H1 (cell line): ENCODE measurements at regions not wholly inside any gene's neighbourhood (a gene's known extent, or its start where the extent isn't known, plus 50 kb on each side); places are given as distances from the start of the nearest gene placed in this dataset.

Experiments
- CTCF ChIA-PET: fragments of 300-600 bp; sonication (Branson Sonifier 250); formaldehyde crosslinking; loops from one replicate; lab custom pipeline; 2021; ENCODE audit not compliant: partially characterized antibody; lab: Charles Lee
- POLR2A ChIA-PET: fragments of 300-600 bp; sonication (Branson Sonifier 250); formaldehyde crosslinking; loops from one replicate; lab custom pipeline; 2021; ENCODE audit warnings: inconsistent platforms; ENCODE audit not compliant: partially characterized antibody; lab: Charles Lee
- DNase-seq, 2 experiments: peaks; one replicate each; pipeline versions ENCODE4 v3.0.0 to v3.0.0-alpha.2; 2010 to 2022; ENCODE audit warnings: low spot score in 2 of 2, low read depth in 1 of 2, mixed read lengths in 1 of 2
- FAIRE-seq: peaks from 2 replicates; lab custom pipeline; 2011; peaks lifted over from hg19 to GRCh38; lab: Jason Lieb, UNC
- H2AFZ ChIP-seq: 2 replicates; pipeline ENCODE4 v1.8.1; 2012; ENCODE audit warnings: low read length, inconsistent platforms
- H2AK5ac ChIP-seq: 2 replicates; pipeline ENCODE4 v1.6.1; 2013; ENCODE audit warnings: low read depth, low read length
- H2BK120ac ChIP-seq: replicated peaks from 2 replicates; pipeline ENCODE3; 2013; ENCODE audit warnings: low read depth, low read length, inconsistent platforms
- H2BK12ac ChIP-seq: 2 replicates; pipeline ENCODE4 v1.6.1; 2013; ENCODE audit warnings: low read depth, low read length
- H2BK15ac ChIP-seq: 2 replicates; pipeline ENCODE4 v1.6.1; 2013; ENCODE audit warnings: low read length
- H2BK20ac ChIP-seq: 2 replicates; pipeline ENCODE4 v1.6.1; 2013; ENCODE audit warnings: low read length
- H2BK5ac ChIP-seq: 2 replicates; pipeline ENCODE4 v1.6.1; 2013; ENCODE audit warnings: low read depth, low read length
- H3K14ac ChIP-seq: 2 replicates; pipeline ENCODE4 v1.6.1; 2013; ENCODE audit warnings: inconsistent platforms; ENCODE audit not compliant: insufficient read length
- H3K18ac ChIP-seq: 2 replicates; pipeline ENCODE4 v1.6.1; 2013; ENCODE audit warnings: low read length; ENCODE audit errors: extremely low read depth
- H3K23ac ChIP-seq: 2 replicates; pipeline ENCODE4 v1.6.1; 2013; ENCODE audit warnings: inconsistent platforms; ENCODE audit not compliant: insufficient read length
- H3K23me2 ChIP-seq: 2 replicates; pipeline ENCODE4 v1.6.1; 2013; ENCODE audit warnings: low read depth, low read length
- H3K27ac ChIP-seq: 2 replicates; pipeline ENCODE4 v1.6.1; 2011; ENCODE audit warnings: low read depth, low read length, inconsistent platforms
- H3K27me3 ChIP-seq, 4 experiments: replicated peaks in 1 of 4; 1 replicate in 1 of 4; 2 replicates in 3 of 4; pipeline versions ENCODE4 v1.6.1 to v1.8.1; 2011 to 2013; ENCODE audit warnings: low read length in 3 of 4, mild to moderate bottlenecking in 3 of 4, inconsistent platforms in 2 of 4, mixed read lengths in 2 of 4, moderate library complexity in 1 of 4; ENCODE audit not compliant: control insufficient read depth in 3 of 4, insufficient read depth in 3 of 4; ENCODE audit errors: extremely low read depth in 1 of 4
- H3K36me3 ChIP-seq, 4 experiments: 2 replicates each; pipeline versions ENCODE4 v1.6.1 to v1.8.1; 2011 to 2013; ENCODE audit warnings: mild to moderate bottlenecking in 4 of 4, low read length in 3 of 4, moderate library complexity in 2 of 4, control low read depth in 1 of 4, inconsistent platforms in 1 of 4; ENCODE audit not compliant: insufficient read depth in 4 of 4, control insufficient read depth in 2 of 4
- H3K4ac ChIP-seq: replicated peaks from 2 replicates; pipeline ENCODE3; 2013; ENCODE audit warnings: low read length, low read depth, mixed read lengths, inconsistent platforms; ENCODE audit not compliant: insufficient read length
- H3K4me1 ChIP-seq, 4 experiments: replicated peaks in 1 of 4; 1 replicate in 1 of 4; 2 replicates in 3 of 4; pipeline versions ENCODE4 v1.6.1 to v1.8.1; 2011 to 2013; ENCODE audit warnings: low read length in 3 of 4, inconsistent platforms in 2 of 4, mixed read lengths in 1 of 4; ENCODE audit not compliant: insufficient read depth in 4 of 4, control insufficient read depth in 3 of 4
- H3K4me2 ChIP-seq, 2 experiments: 2 replicates each; pipeline versions ENCODE4 v1.6.1 to v1.8.1; 2011 to 2013; ENCODE audit warnings: low read depth in 2 of 2, low read length in 2 of 2, control low read depth in 1 of 2, inconsistent platforms in 1 of 2, mild to moderate bottlenecking in 1 of 2; ENCODE audit not compliant: insufficient read depth in 1 of 2
- H3K4me3 ChIP-seq, 4 experiments: fragments of 200-600, 300-600 bp in 1 of 4; sonication (generic), shearing (Covaris generic), sonication (Bioruptor Twin) in 1 of 4; 2 replicates each; pipeline versions ENCODE4 v1.5.1 to v1.8.1; 2011 to 2016; ENCODE audit warnings: low read length in 4 of 4, low read depth in 3 of 4, control low read depth in 2 of 4, inconsistent platforms in 2 of 4, mild to moderate bottlenecking in 2 of 4, mixed read lengths in 1 of 4, moderate library complexity in 1 of 4; ENCODE audit not compliant: insufficient read depth in 2 of 4; ENCODE audit errors: extremely low read depth in 1 of 4
- H3K56ac ChIP-seq: replicated peaks from 2 replicates; pipeline ENCODE3; 2013; ENCODE audit warnings: low read depth, mild to moderate bottlenecking, mixed read lengths, low read length, inconsistent platforms; ENCODE audit not compliant: insufficient read length
- H3K79me1 ChIP-seq: 2 replicates; pipeline ENCODE4 v1.6.1; 2013; ENCODE audit warnings: low read depth, low read length, control low read depth
- H3K79me2 ChIP-seq, 2 experiments: 2 replicates each; pipeline versions ENCODE4 v1.6.1 to v1.8.1; 2012 to 2013; ENCODE audit warnings: low read length in 2 of 2, mild to moderate bottlenecking in 2 of 2, inconsistent platforms in 1 of 2; ENCODE audit not compliant: insufficient read depth in 2 of 2, control insufficient read depth in 1 of 2
- H3K9ac ChIP-seq, 4 experiments: replicated peaks in 1 of 4; 1 replicate in 1 of 4; 2 replicates in 3 of 4; pipeline versions ENCODE4 v1.6.1 to v1.8.1; 2011 to 2013; ENCODE audit warnings: low read depth in 3 of 4, low read length in 3 of 4, control low read depth in 2 of 4, mild to moderate bottlenecking in 2 of 4, moderate library complexity in 2 of 4, inconsistent platforms in 1 of 4; ENCODE audit errors: extremely low read depth in 1 of 4
- H3K9me3 ChIP-seq, 2 experiments: 2 replicates each; pipeline versions ENCODE4 v1.6.1 to v1.8.1; 2012 to 2013; ENCODE audit warnings: mild to moderate bottlenecking in 2 of 2, moderate library complexity in 2 of 2, control low read depth in 1 of 2, inconsistent platforms in 1 of 2, low read depth in 1 of 2, low read length in 1 of 2, mixed read lengths in 1 of 2; ENCODE audit not compliant: insufficient read depth in 2 of 2
- H4K20me1 ChIP-seq, 2 experiments: replicated peaks in 1 of 2; 2 replicates each; pipeline versions ENCODE3 to v1.8.1; 2011 to 2013; ENCODE audit warnings: inconsistent platforms in 2 of 2, low read length in 2 of 2, mild to moderate bottlenecking in 1 of 2; ENCODE audit not compliant: insufficient read depth in 2 of 2, control insufficient read depth in 1 of 2
- H4K5ac ChIP-seq: 2 replicates; pipeline ENCODE4 v1.6.1; 2013; ENCODE audit warnings: low read length, low read depth, mixed read lengths, inconsistent platforms; ENCODE audit not compliant: insufficient read length
- H4K8ac ChIP-seq: 2 replicates; pipeline ENCODE4 v1.8.0; 2013; ENCODE audit warnings: mild to moderate bottlenecking, moderate library complexity, low read length, inconsistent platforms; ENCODE audit not compliant: insufficient read depth; ENCODE audit errors: extremely low read depth
- H4K91ac ChIP-seq: replicated peaks from 2 replicates; pipeline ENCODE3; 2013; ENCODE audit warnings: low read length, mixed read lengths, inconsistent platforms; ENCODE audit not compliant: insufficient read length
- ASH2L ChIP-seq: fragments of 200-600, 300-600 bp; sonication (generic); IDR thresholded peaks from one replicate; pipeline ENCODE4 v1.7.1; 2017; ENCODE audit warnings: low read length
- GTF2F1 ChIP-seq: IDR thresholded peaks from 2 replicates; pipeline ENCODE4 v1.6.1; 2012; ENCODE audit warnings: low read depth, low read length, improper control_type of control experiment, borderline replicate concordance
- SUZ12 ChIP-seq: fragments of 200-600 bp; sonication (generic); IDR thresholded peaks from 2 replicates; pipeline ENCODE4 v1.6.1; 2012; ENCODE audit warnings: mild to moderate bottlenecking, inconsistent platforms, low read length, moderate library complexity, mixed read lengths
- WGBS, 2 experiments: shearing (Covaris generic) in 1 of 2; methylation state at CpG; one replicate each; pipeline versions ENCODE4 v1.1.6 to v1.1.7; 2013 to 2015; ENCODE audit warnings: low lambda C conversion rate in 2 of 2, mixed read lengths in 2 of 2, inconsistent platforms in 1 of 2, low coverage in 1 of 2, missing lambda C conversion rate in 1 of 2; ENCODE audit not compliant: insufficient replicate concordance in 2 of 2, insufficient coverage in 1 of 2, insufficient read length in 1 of 2; ENCODE audit errors: extremely low coverage in 1 of 2, missing lambda C conversion rate in 1 of 2; 5-methylcytosine and 5-hydroxymethylcytosine counted together

DNA sequence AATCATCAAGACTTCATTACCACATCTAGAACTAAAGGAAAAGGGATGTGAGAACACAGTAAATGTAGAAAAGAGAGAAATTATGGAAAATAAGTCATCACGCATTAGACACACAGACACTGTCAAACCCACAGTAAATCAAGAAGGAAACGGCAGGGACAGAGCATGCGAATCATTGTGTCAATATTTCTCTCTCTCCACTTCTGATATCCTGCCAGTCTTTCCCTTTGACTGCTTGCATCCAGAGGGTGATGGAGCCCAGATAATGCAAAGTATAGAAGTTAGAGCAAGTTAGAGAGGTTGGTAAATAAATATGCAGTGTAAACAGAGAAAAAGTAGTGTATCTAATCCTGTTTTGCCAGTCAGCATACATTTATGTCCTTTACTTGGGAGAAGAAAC is 706.8 kb upstream of the ANO3 start:
- no peak overlapping the region for H3K18ac ChIP-seq
- FAIRE-seq: no peak
- H4K91ac ChIP-seq: no peak overlapping the region
- no peak overlapping the region for H3K4ac ChIP-seq
- H3K9ac ChIP-seq: no peak overlapping the region
- no peaks in the 10 kb centered on the region for H3K4me1 ChIP-seq
- no peak overlapping the region for H2BK15ac ChIP-seq
- H3K79me1 ChIP-seq: no peaks in the 10 kb centered on the region
- H3K4me2 ChIP-seq: no peak overlapping the region
- no peak overlapping the region for H2AFZ ChIP-seq
- H3K23me2 ChIP-seq: no peaks in the 10 kb centered on the region
- ChIA-PET POLR2A (no interaction called here), CTCF (no interaction called here)
- no peaks in the 10 kb centered on the region for H4K20me1 ChIP-seq
- DNase-seq: no peak
- H3K9me3 ChIP-seq: no peaks in the 10 kb centered on the region; a peak in 1 of 4 replicates
- no peak overlapping the region for H3K14ac ChIP-seq
- no peak overlapping the region for H2BK12ac ChIP-seq
- no peak overlapping the region for H2BK120ac ChIP-seq
- H4K8ac ChIP-seq: no peak overlapping the region
- WGBS, 2 experiments: 94% methylated on average over 3 of the region's 3 CpGs; no CpG with 5 or more reads in 1 of the 2 experiments
- no peak overlapping the region for H3K4me3 ChIP-seq
- H3K27me3 ChIP-seq: no peaks in the 10 kb centered on the region
- no peak overlapping the region for H3K56ac ChIP-seq
- H2BK20ac ChIP-seq: no peak overlapping the region
- H3K79me2 ChIP-seq: no peaks in the 10 kb centered on the region
- no peak overlapping the region for H4K5ac ChIP-seq
- H3K27ac ChIP-seq: no peak overlapping the region
- no peaks in the 10 kb centered on the region for H3K36me3 ChIP-seq
- no peak overlapping the region for H3K23ac ChIP-seq
- H2BK5ac ChIP-seq: no peak overlapping the region
- H2AK5ac ChIP-seq: no peak overlapping the region
- TF ChIP-seq ASH2L (no peak), SUZ12 (no peak), GTF2F1 (no peak)
